ENCODE measurements at regions not wholly inside any gene's neighbourhood (a gene's known extent, or its start where the extent isn't known, plus 50 kb on each side); places are given as distances from the start of the nearest gene placed in this dataset.

DNA sequence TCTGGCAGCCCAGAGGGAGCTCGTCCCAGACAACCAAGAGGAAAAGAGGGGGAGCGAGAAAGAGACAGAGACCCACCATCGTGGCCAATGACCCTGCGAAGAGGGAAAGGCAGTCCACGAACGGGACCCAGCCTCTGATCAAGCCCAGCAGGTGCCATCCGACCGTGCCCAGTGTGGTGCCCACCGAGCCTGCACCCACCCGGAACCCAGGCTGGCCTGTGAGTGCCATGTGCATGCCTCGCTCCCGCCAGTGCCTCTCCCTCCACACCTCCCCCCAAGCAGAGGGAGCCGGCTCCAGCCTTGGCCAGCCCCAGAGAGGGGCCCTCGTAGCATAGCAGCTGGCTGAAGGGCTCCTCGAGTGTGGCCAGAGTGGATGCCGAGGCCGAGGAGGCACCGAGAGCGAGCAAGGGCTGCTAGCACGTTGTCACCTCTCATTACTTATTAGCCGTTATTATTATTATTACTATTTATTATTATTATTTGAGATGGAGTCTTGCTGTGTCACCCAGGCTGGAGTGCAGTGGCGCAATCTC is 130.7 kb upstream of the CHRM3 start:
- TF ChIP-seq, protein P1, sequence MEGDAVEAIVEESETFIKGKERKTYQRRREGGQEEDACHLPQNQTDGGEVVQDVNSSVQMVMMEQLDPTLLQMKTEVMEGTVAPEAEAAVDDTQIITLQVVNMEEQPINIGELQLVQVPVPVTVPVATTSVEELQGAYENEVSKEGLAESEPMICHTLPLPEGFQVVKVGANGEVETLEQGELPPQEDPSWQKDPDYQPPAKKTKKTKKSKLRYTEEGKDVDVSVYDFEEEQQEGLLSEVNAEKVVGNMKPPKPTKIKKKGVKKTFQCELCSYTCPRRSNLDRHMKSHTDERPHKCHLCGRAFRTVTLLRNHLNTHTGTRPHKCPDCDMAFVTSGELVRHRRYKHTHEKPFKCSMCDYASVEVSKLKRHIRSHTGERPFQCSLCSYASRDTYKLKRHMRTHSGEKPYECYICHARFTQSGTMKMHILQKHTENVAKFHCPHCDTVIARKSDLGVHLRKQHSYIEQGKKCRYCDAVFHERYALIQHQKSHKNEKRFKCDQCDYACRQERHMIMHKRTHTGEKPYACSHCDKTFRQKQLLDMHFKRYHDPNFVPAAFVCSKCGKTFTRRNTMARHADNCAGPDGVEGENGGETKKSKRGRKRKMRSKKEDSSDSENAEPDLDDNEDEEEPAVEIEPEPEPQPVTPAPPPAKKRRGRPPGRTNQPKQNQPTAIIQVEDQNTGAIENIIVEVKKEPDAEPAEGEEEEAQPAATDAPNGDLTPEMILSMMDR (IDR thresholded peaks at IDR 0.05) = no peak
- TF ChIP-seq EZH2 (IDR thresholded peaks at IDR 0.05; ENCODE audit: borderline replicate concordance, insufficient read depth, low read depth, low read length, poor library complexity, severe bottlenecking) = no peak

All from B cell (primary cell).